Fibroblast of mammary gland (primary cell): ENCODE measurements at regions not wholly inside any gene's neighbourhood (a gene's known extent, or its start where the extent isn't known, plus 50 kb on each side); places are given as distances from the start of the nearest gene placed in this dataset.

Source experiments
- DNase-seq: peaks from one replicate; pipeline ENCODE4 v3.0.0-alpha.2; 2010; ENCODE audit warnings: low read depth
- H3K4me3 ChIP-seq: 2 replicates; pipeline ENCODE4 v1.5.1; 2011; ENCODE audit warnings: low read depth, mild to moderate bottlenecking, low read length, moderate library complexity; ENCODE audit not compliant: control insufficient read depth
- TF ChIP-seq, protein P1 (sequence below): conservative IDR thresholded peaks from 2 replicates; pipeline ENCODE4 v1.5.1; 2011; ENCODE audit warnings: low read depth, low read length, inconsistent platforms; ENCODE audit not compliant: control insufficient read depth, insufficient read depth

DNA sequence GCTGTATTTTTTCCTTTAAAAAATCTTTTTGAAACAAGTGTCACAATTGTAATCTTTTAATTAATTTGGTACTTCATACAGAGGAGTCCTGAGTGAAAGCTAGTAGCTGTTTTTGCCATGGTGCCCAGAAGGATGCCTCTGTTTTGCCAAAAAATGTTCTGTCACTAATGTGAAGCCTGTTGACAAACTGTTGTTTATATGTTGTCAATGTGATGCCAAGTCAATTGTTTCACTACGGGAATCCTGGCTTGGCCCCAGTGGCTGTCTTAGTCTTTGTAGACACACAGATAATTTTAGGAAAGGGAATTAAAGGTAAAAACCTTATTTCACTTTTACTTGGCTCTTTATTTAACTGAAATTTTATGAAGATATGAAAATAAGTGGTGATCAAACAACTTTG, 706.4 kb upstream of the MMS22L start:
- DNase-seq, result no peak
- H3K4me3 ChIP-seq, result no peak overlapping the region
- TF ChIP-seq, protein P1, sequence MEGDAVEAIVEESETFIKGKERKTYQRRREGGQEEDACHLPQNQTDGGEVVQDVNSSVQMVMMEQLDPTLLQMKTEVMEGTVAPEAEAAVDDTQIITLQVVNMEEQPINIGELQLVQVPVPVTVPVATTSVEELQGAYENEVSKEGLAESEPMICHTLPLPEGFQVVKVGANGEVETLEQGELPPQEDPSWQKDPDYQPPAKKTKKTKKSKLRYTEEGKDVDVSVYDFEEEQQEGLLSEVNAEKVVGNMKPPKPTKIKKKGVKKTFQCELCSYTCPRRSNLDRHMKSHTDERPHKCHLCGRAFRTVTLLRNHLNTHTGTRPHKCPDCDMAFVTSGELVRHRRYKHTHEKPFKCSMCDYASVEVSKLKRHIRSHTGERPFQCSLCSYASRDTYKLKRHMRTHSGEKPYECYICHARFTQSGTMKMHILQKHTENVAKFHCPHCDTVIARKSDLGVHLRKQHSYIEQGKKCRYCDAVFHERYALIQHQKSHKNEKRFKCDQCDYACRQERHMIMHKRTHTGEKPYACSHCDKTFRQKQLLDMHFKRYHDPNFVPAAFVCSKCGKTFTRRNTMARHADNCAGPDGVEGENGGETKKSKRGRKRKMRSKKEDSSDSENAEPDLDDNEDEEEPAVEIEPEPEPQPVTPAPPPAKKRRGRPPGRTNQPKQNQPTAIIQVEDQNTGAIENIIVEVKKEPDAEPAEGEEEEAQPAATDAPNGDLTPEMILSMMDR, result no peak

DNA sequence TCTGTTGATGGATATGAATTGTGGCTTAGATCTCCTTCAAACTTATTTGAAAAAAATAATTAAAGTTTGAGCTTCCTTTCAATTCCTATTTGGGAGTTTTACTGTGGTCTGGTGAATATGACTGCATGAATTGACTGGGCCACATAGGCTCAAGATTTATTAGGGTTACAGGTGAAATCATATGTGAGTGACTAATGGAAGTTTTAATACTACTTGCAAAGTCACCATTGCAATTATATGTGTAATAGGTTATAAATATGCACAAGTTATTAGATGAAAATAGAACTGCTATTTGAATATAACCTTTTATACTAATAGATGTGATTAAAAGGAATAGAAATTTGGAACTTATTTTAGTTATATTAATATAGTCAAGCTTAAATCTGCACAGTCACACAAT, 712.1 kb upstream of the MMS22L start:
- no peak for DNase-seq

DNA sequence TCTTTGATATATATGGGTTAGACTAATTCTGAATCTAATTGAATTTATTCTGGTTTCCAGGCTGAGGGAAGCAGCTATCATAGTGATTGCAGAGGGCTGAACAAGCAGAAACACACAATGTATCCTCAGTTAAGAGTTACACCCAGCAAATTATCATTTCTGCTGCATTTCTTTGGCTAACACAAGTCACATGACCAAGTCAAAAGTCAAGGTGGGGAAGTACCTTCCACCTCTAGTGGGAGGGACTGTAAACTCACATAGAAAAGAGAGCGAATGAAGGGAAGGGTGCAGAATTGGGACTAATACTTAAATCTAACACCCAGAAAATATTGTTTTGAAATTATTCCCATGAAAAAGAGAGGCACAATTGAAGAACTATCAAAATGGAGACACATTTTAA, 719.7 kb upstream of the MMS22L start:
- TF ChIP-seq, protein P1, result no peak
- DNase-seq, result no peak
- H3K4me3 ChIP-seq, result no peak overlapping the region

More for the DNA sequence above, 712.1 kb upstream of the MMS22L start:
- TF ChIP-seq, protein P1, result no peak
- H3K4me3 ChIP-seq, result no peak overlapping the region

DNA sequence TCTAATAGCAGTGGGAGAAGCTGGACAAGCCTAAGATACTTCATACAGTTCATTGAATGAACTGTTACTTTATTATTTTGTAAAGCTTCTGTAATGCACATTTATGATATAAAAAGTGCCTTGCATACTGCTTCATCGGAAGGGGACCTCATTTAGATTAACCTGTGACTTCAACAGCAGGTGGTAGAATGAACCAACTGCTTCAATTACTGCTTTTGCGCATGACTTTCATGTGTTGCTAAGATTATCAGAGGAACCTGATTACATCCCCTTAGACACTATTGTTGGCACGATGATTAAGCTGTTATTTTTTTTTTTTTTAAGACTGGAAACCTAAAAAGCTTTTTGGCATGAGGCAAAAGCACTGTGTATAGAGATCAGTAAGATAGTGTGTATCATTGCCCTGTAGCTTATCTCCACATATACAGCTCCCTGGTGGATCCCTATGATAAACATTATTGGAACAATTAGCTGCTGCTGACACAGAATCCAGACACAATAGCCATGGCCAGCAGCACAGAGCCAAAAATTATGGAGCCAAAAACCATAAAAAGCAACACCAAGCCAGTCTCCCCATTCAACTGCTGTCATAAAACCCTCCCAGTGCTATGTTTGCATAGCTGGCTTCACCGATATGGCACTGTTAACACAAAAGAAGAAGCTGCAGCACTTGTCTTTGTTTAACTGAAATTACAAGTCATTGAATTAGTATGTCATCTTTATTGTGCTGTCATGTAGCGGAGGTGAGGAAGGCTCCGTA, 731.6 kb upstream of the MMS22L start:
- DNase-seq, result no peak
- H3K4me3 ChIP-seq, result no peak overlapping the region

DNA sequence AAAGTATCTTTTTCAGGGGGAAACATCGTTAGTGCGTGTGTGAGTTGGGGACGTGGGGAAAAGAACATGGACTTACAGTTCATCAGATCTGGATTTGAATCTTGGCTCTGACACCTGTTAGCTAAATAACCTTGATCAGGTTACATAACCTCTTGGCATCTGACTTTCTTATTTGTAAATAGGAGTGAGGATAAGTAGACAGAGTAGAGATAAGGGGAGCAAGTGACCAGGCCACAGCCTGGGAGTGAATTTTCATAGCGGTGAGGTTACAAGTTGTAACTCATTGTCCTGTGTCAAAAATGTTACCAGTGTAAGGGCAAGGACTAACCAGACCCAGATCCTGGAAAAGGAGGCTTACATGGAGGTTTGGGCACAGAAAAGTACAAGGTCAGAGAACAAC, 733.5 kb upstream of the MMS22L start:
- TF ChIP-seq, protein P1, result no peak
- no peak overlapping the region for H3K4me3 ChIP-seq
- no peak for DNase-seq

More for the DNA sequence above, 731.6 kb upstream of the MMS22L start:
- TF ChIP-seq, protein P1, result no peak

DNA sequence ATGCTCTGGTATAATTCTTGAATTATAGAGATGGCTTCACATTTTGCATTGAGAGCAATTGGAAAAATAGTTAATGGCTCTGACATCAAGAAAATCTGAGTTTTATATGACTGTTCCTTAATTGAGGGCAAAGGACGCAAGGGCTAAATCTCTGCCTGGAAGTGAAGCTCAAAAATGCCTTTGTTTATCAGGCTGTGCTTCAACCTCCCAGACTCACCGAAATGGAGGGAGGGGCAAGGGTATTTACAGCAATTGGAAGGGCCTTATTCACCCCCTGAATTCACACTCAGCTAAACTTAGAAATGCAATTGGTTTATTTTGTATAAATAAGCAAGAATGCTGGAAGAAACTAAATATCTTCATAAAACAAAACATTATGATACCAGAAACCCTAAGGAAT, 737.2 kb upstream of the MMS22L start:
- DNase-seq, result no peak
- TF ChIP-seq, protein P1, result no peak
- no peak overlapping the region for H3K4me3 ChIP-seq

DNA sequence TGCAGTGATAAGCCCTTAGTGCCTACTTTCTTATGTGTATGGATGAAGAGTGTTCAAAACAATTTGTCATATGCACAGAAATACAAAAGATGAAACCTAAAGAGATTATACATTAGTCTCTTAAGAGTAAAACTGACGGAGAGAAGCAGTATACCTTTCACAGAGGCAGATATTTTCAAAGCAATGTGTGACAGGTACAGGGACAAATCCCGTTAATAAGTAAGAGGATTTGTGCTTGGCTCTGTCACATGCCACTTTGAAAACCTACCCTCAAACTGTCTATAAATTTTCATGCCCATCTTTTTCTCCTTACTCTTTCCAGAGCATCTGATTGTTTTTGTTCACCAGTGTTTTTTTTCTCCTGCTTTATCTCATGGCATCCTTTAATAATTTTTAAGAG, 741.3 kb upstream of the MMS22L start:
- no peak overlapping the region for H3K4me3 ChIP-seq
- TF ChIP-seq, protein P1, result no peak
- no peak for DNase-seq
